D341Med (cell line): ENCODE measurements at regions not wholly inside any gene's neighbourhood (a gene's known extent, or its start where the extent isn't known, plus 50 kb on each side); places are given as distances from the start of the nearest gene placed in this dataset.
"Not testable (repeated sequence)": the region's sequence is repeated elsewhere in the genome, so short reads cannot be mapped to it uniquely, and the experiment has no call there.

Source experiments
- DNase-seq: peaks from one replicate; pipeline ENCODE4 v3.0.0; 2012; ENCODE audit warnings: low spot score

DNA sequence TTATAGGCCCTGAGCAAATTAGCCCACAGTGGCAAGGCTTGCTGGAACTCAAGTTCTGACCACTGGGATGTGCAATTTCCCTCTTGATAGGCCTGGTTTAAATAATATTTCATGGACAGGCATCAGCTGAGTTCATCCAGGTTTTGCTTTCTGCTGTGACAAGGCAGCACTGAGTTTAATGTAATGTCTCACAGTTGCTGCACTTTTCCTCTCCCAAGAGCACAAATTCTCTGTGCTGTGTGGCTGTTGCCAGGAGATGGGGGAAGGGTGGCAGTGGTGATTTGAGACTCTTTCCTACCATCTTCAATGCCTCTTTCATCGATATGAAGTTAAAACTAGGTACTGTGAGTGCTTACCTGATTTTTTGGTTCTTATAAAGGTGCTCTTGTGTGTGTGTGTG is 272.8 kb upstream of the STXBP6 start:
- no peak for DNase-seq

GRCh38 chr14:25316007-25316406 is 266.1 kb upstream of the STXBP6 start:
- not testable (repeated sequence) for DNase-seq

DNA sequence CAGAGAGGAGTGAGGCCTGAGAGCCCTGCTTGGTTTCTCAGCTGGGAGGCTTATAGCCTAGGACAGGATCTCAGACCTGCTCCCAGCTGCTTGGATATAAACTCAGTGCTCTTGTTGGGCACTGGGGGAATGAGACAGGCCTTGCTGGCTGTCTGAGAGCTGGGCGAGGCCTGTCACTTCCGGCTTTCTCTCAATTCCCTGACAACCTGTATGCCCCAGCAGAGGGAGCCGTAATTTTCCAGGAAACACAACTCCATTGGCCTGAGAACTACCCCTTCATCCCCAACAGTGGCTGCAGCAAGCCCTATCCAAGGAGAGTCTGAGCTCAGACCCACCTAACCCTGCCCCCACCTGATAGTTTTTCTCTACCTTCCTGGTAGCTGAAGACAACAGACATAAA is 258.3 kb upstream of the STXBP6 start:
- no peak for DNase-seq

DNA sequence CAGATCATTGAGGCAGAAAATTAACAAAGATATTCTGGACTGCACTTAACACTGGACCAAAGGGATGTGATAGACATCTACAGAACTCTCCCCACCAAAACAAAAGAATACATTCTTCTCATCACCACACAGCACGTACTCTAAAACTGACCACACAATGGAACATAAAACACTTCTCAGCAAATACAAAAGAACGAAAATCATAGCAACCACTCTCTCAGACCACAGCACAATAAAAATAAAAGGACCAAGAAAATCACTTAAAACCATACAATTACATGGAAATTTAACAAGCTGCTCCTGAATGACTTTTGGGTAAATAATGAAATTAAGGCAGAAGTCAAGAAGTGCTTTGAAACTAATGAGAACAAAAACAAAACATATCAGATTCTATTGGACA is 254.0 kb upstream of the STXBP6 start:
- DNase-seq = no peak

GRCh38 chr14:25298238-25298637 is 248.3 kb upstream of the STXBP6 start:
- no peak for DNase-seq

GRCh38 chr14:25290154-25290553 is 240.2 kb upstream of the STXBP6 start:
- DNase-seq = not testable (repeated sequence)

DNA sequence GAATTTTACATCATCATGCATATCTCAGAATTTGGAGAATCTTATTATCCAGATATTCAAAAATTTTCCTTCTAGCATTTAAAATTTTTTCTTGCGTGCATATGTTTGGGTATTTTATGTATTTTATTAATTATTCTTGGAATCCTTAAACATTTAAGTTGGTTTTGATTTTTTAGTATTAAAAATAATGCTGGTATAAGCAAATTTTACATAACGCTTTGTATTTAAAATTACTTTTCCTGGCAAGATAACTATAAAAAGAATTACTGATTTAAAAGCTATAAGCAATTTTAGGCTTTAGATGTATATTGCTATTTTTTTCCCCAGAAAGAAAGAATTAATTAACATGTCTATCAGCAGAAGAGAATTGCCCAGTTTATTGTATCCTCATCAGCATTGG is 224.6 kb upstream of the STXBP6 start:
- no peak for DNase-seq

- DNase-seq = no peak
Observed at GRCh38 chr14:25267186-25267585, 217.2 kb upstream of the STXBP6 start.

- DNase-seq = no peak
Observed at GRCh38 chr14:25259470-25259869, 209.5 kb upstream of the STXBP6 start.

GRCh38 chr14:25252793-25253192 is 202.8 kb upstream of the STXBP6 start:
- DNase-seq = no peak

- no peak for DNase-seq
Observed at GRCh38 chr14:25250516-25250915, 200.6 kb upstream of the STXBP6 start.

DNA sequence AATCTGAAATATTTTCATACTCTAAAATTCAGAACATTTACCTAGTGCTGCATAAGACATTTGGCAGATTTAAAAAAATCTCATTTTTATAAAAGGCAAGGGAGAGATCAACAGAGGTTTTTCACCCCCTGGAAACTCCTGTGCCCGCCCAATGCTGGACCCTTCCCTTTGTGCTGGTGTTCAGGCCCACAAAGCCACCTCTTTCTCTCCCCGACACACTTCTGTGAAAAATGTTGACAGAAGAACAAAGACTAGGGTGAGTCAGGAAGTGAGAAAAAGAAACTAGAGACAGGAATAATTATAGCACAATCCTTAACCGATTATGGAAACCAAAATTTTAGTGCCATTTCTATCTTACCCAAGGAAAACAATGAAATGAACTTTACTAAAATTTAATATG is 197.7 kb upstream of the STXBP6 start:
- DNase-seq = no peak

DNA sequence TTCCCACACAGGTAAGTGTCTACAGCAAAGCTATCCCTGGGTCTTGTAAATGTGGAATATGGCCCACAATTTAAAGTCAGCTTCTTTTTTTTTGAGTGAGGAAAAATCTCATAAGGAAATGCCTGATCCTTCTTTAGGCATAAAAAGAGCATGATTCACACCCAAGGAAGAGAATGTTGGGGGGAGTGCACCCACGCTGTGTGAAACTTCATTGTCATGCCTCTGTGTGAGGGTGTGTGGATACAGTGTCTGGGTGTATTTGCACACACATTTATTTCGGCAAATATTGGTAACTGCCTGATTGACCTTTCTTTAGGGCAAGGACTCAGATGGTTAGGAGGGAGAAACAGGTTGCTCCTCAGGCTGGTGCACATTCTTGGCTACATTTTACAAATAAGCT is 196.8 kb upstream of the STXBP6 start:
- no peak for DNase-seq

DNA sequence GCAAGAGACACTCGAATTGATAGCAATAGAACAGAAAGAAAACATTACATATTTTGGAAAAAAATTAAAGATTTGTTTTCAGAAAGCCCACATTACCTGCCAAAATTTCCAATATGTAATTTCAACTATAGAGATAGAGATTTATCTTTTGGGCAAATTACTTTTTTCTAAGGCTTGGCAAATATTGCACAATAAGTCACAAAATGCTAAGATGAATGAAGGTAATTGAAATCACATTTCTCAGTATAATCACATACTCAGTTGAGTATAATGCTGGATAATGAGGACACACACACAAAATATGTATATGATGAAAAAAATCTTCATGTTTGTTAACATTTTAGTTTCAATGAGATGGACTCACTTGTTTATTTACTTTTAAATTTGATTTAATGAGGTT is 189.2 kb upstream of the STXBP6 start:
- DNase-seq = no peak

DNA sequence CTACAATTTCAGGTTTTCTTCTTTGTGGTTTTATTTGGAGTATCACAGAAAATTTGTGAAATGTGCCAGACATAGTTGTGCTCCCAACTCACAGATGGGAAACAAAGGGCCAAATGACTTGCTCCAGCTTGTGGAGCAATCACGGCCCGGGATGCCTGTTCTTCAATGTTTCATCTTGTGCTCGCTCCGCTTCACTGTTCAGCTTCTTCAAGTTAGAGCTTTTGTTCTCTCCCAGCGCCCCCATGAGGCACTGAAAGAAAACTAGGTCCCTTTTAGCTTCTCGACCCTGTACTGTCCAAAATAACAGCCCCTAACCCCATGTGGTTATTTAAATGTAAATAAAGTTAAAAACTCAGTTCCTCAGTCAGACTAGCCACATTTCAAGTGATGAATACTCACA is 187.9 kb upstream of the STXBP6 start:
- DNase-seq = peak; percentile 21

- no peak for DNase-seq
Observed at GRCh38 chr14:25233613-25234012, 183.7 kb upstream of the STXBP6 start.

GRCh38 chr14:25231004-25231403 is 181.1 kb upstream of the STXBP6 start:
- DNase-seq = no peak

DNA sequence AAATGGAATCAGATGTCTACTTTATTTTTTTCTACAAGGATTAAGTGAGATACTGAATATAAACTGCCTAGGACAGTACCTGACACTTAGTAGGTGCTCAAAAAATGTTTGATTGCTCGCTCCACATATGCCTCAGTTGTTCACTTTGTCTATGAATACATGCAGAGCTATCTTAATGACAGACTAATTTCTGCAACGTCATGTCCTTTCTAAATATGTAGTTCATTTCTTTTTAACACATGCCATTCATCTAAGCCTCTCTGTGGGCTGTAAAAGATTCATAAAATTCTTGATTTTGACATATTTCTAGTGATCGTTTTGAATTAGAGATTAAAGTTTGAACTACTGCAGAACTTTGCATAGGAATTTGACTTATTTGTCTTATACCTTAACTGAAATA is 176.3 kb upstream of the STXBP6 start:
- no peak for DNase-seq

DNA sequence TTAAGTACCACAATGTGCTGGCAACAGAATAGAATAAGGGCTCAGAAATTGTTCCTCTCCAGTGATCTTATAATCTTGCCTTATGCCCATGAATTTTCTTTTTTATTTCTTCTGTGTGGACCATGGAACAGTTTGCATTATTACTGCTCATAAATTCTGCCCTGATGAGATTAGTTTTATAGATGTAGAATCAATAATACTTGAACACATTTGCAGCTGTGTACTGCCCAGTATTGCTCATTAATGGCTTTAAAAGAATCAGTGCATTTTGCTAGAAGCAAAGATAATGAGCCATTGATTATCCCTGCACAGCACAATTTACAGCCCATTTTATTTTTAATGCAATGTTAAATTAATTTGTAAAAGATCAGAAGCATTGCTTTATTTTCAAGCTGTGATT is 172.3 kb upstream of the STXBP6 start:
- DNase-seq = no peak

DNA sequence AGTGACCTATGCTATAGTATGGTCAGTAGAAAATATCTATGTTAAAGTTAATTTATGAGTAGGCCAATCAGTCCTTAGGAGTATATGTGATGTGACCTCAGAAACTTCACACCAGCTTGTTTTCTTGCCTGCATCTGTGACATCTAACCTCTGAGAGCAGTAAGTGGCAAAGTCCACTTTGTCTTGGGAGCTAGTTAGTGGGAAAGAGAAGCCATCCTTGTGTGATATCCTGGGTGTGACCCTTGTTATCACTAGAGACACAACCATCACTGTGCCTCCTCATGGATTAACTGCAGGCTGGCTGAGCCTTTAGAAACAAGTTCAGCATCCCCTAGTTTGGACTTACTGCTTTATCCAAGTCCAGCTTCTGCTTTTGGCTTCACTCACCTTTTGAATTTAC is 170.6 kb upstream of the STXBP6 start:
- no peak for DNase-seq

DNA sequence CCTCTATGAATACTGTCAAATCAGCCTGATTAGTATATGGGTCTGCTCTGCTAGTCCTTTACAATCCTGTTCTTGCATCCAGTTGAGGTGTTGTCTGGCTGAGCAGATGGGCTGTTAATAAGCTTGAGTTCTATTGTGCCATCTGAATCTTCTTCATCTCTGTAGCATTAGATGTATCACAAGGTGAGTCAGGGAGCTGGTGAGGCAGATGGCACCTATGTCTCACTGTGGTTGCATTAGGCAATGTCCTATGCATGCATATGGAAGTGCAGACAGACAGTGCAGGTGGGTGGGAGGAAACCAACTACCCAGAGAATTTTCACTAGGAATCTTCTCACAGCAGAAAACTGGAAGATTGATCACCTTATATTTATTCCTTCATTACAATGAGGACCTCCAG is 165.7 kb upstream of the STXBP6 start:
- no peak for DNase-seq

GRCh38 chr14:25197885-25198284 is 147.9 kb upstream of the STXBP6 start:
- DNase-seq = no peak

- DNase-seq = no peak
Observed at GRCh38 chr14:25180221-25180620, 130.3 kb upstream of the STXBP6 start.

GRCh38 chr14:25178255-25178654 is 128.3 kb upstream of the STXBP6 start:
- DNase-seq = no peak
